Cardiac fibroblast (primary cell): ENCODE measurements at regions not wholly inside any gene's neighbourhood (a gene's known extent, or its start where the extent isn't known, plus 50 kb on each side); places are given as distances from the start of the nearest gene placed in this dataset.
A peak's percentile ranks its signal among the peaks of the same experiment; 100 is the strongest.

ENCODE experiments used
- DNase-seq, 2 donors: peaks; one replicate each; pipeline versions ENCODE4 v3.0.0 to v3.0.0-alpha.2; 2010; ENCODE audit warnings: low read depth in 2 of 2
- H3K4me3 ChIP-seq, 2 donors: replicated peaks in 1 of 2; 1 replicate in 1 of 2; 2 replicates in 1 of 2; pipeline ENCODE4 v1.5.1; 2011; ENCODE audit warnings: low read depth in 2 of 2, low read length in 2 of 2, mild to moderate bottlenecking in 2 of 2, moderate library complexity in 1 of 2
- TF ChIP-seq, protein P1 (sequence below): IDR thresholded peaks from one replicate; pipeline ENCODE4 v1.5.1; 2011; ENCODE audit warnings: low read depth, mild to moderate bottlenecking, low read length, inconsistent platforms

GRCh38 chr3:40921251-40921650 lies 278.1 kb upstream of the CTNNB1 start:
- TF ChIP-seq, protein P1, sequence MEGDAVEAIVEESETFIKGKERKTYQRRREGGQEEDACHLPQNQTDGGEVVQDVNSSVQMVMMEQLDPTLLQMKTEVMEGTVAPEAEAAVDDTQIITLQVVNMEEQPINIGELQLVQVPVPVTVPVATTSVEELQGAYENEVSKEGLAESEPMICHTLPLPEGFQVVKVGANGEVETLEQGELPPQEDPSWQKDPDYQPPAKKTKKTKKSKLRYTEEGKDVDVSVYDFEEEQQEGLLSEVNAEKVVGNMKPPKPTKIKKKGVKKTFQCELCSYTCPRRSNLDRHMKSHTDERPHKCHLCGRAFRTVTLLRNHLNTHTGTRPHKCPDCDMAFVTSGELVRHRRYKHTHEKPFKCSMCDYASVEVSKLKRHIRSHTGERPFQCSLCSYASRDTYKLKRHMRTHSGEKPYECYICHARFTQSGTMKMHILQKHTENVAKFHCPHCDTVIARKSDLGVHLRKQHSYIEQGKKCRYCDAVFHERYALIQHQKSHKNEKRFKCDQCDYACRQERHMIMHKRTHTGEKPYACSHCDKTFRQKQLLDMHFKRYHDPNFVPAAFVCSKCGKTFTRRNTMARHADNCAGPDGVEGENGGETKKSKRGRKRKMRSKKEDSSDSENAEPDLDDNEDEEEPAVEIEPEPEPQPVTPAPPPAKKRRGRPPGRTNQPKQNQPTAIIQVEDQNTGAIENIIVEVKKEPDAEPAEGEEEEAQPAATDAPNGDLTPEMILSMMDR = no peak
- H3K4me3 ChIP-seq = no peak overlapping the region
- DNase-seq = no peak

DNA sequence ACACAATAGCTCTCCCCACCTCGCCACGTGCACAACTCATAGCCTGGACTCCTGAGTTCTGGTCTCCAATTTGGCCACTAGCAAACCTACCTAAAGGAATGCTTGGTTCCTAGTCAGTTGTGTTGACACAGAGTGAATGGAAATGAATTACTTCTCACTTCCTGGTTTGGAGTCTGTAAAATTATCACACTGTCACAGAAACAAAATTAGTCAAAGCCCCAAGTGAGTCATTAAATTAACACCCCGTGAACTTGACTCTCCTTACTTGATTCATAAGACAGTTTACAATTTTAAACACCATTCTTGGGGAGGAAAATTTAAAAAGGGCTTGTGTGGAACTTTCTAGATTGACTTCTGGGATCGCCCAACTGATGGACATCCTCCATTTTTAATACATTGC lies 276.2 kb upstream of the CTNNB1 start:
- TF ChIP-seq, protein P1 = no peak
- no peak overlapping the region for H3K4me3 ChIP-seq
- no peak for DNase-seq

DNA sequence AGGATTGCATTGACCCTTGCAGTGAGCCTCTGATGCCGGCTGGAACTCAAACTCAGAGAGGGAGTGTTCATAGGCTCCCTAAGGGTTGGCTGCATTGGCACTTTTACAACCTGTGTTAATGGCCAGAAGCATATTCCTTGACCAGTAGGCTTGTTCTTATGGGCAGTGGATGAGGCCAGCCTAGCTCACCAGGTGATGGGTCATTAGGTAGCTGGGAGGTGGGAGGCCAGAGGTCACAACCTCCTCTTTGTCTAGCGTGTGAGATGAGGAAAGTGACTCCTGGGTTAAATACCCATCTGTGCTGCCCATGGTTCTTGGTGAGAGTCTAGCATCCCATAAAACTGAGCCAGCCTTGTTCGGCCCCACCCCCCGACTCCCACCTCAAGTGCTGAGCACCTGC lies 275.7 kb upstream of the CTNNB1 start:
- TF ChIP-seq, protein P1 = no peak
- H3K4me3 ChIP-seq = no peak overlapping the region
- no peak for DNase-seq

DNA sequence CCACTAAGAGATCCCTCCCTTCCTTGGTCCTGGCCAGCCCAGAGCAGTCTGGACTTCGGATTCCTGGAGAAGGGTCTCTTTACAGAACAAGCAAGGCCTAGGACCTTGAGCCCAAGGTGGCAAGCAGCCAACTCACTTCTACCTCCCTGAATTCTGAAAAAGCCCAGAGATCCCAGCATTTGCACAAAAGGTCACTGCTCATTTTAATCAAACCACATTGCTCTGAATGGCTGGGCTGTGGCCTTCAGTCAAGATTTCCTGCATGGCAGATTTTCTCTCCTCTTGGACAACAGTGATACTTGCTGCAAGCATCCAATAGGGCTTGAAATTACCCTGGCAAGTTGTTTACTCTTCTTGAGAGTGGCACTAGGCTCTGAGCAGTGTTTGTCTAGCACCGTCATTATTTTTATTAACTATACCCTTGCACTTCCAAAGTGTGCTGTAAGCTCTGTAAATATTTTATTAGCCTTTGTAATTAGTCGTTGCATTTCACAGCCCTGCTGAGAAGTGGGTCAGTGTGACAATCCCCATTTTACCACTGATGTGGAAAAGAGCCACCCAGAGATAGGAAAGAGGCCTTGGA lies 274.7 kb upstream of the CTNNB1 start:
- TF ChIP-seq, protein P1 = no peak
- no peak for DNase-seq
- H3K4me3 ChIP-seq = no peak overlapping the region

DNA sequence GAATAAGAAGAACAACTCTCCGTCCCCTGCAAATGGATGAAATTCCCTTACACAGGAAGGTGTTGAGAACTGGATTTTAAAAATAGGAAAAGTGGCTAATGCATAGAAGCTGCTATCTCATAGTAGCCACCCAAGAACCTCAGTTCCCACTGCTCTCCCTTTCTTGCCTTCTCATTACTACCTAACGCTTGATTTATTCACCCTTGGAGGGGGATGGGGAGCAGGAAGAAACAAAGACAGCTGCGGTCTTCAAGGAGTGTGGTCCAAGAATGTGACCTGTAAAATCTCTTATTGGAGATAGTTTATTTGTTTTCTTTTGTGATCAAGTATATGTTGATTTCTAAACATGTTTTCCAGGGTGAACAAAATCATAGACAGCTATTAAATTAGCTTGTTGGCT lies 274.1 kb upstream of the CTNNB1 start:
- no peak for DNase-seq
- TF ChIP-seq, protein P1 = no peak
- H3K4me3 ChIP-seq = no peak overlapping the region

DNA sequence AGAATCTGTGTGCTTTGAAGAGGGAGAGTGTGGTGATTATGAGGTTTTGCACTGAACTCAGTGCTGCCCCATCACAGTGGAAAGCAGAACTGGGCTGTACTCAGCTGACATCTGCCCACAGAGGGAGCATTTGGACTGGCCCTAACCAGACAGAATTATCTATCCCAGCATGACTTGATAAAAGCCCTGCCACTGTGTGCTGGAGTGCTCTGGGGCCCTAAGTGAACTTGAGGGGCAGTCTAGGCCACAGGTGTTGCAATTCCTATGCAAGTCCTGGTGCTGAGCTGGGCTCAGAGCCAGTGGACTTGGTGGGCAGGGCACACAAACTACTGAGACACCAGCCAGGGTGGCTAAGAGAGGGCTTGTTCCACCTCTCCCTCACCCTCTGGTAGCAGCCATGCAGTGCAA lies 269.2 kb upstream of the CTNNB1 start:
- TF ChIP-seq, protein P1 = no peak
- DNase-seq = peak; percentile 2 to 7

GRCh38 chr3:40930756-40931155 lies 268.5 kb upstream of the CTNNB1 start:
- DNase-seq = no peak
- H3K4me3 ChIP-seq = no peak overlapping the region
- TF ChIP-seq, protein P1 = no peak

More for the DNA sequence above, 269.2 kb upstream of the CTNNB1 start:
- no peak overlapping the region for H3K4me3 ChIP-seq
